ENCODE measurements at regions not wholly inside any gene's neighbourhood (a gene's known extent, or its start where the extent isn't known, plus 50 kb on each side); places are given as distances from the start of the nearest gene placed in this dataset.

- Histone ChIP-seq H3K79me2 (ENCODE audit: control insufficient read depth in 1 of 2, insufficient read depth in 2 of 2, low read length in 2 of 2) (no peaks in the 10 kb centered on the region), H3K27ac (ENCODE audit: low read depth, low read length) (no peak overlapping the region), H2AFZ (ENCODE audit: low read length) (no peak overlapping the region), H3K4me3 (ENCODE audit: extremely low read depth in 1 of 4, insufficient read depth in 2 of 4, low read depth in 3 of 4, low read length in 4 of 4) (no peak overlapping the region), H3K9me3 (ENCODE audit: insufficient read depth in 2 of 2, low read depth in 1 of 2, low read length in 1 of 2) (no peaks in the 10 kb centered on the region), H3K36me3 (ENCODE audit: control insufficient read depth in 2 of 4, insufficient read depth in 4 of 4, low read length in 3 of 4) (no peaks in the 10 kb centered on the region), H2AK5ac (ENCODE audit: low read depth, low read length) (no peak overlapping the region), H3K4me2 (ENCODE audit: insufficient read depth in 1 of 2, low read depth in 2 of 2, low read length in 2 of 2) (no peak overlapping the region), H3K14ac (ENCODE audit: insufficient read length) (no peak overlapping the region), H4K91ac (replicated peaks; ENCODE audit: insufficient read length, low read length) (no peak overlapping the region), H2BK120ac (replicated peaks; ENCODE audit: low read depth, low read length) (no peak overlapping the region), H4K20me1 (replicated peaks in 1 of 2; ENCODE audit: control insufficient read depth in 1 of 2, insufficient read depth in 2 of 2, low read length in 2 of 2) (no peaks in the 10 kb centered on the region), H3K9ac (replicated peaks in 1 of 4; ENCODE audit: extremely low read depth in 1 of 4, low read depth in 3 of 4, low read length in 3 of 4) (no peak overlapping the region), H3K23me2 (ENCODE audit: low read depth, low read length) (no peaks in the 10 kb centered on the region), H2BK20ac (ENCODE audit: low read length) (no peak overlapping the region), H2BK12ac (ENCODE audit: low read depth, low read length) (no peak overlapping the region), H3K18ac (ENCODE audit: extremely low read depth, low read length) (no peak overlapping the region), H2BK15ac (ENCODE audit: low read length) (no peak overlapping the region), H2BK5ac (ENCODE audit: low read depth, low read length) (no peak overlapping the region), H3K23ac (ENCODE audit: insufficient read length) (no peak overlapping the region), H3K4ac (replicated peaks; ENCODE audit: insufficient read length, low read depth, low read length) (no peak overlapping the region), H3K27me3 (replicated peaks in 1 of 4; ENCODE audit: control insufficient read depth in 3 of 4, extremely low read depth in 1 of 4, insufficient read depth in 3 of 4, low read length in 3 of 4) (no peaks in the 10 kb centered on the region), H3K56ac (replicated peaks; ENCODE audit: insufficient read length, low read depth, low read length) (no peak overlapping the region), H3K79me1 (ENCODE audit: low read depth, low read length) (no peaks in the 10 kb centered on the region), H3K4me1 (replicated peaks in 1 of 4; ENCODE audit: control insufficient read depth in 3 of 4, insufficient read depth in 4 of 4, low read length in 3 of 4) (peaks cover 0 to 5% (median 2%) of the 10 kb centered on the region in 4 experiments; a peak in 3 of 7 replicates), H4K8ac (ENCODE audit: extremely low read depth, insufficient read depth, low read length) (no peak overlapping the region), H4K5ac (ENCODE audit: insufficient read length, low read depth, low read length) (no peak overlapping the region)
- FAIRE-seq, result no peak
- 83% methylated on average over 7 of the region's 7 CpGs; no CpG with 5 or more reads in 1 of the 2 experiments for WGBS, 2 experiments (ENCODE audit: extremely low coverage in 1 of 2, insufficient coverage in 1 of 2, insufficient read length in 1 of 2, insufficient replicate concordance in 2 of 2, low coverage in 1 of 2, low lambda C conversion rate in 2 of 2, missing lambda C conversion rate in 1 of 2)
- no peak for DNase-seq (ENCODE audit: low read depth in 1 of 2, low spot score in 2 of 2)
- no peak for TF ChIP-seq TAF7 (optimal IDR thresholded peaks at IDR 0.05; ENCODE audit: borderline replicate concordance, low read depth, low read length)
- no peak for TF ChIP-seq EP300 (IDR thresholded peaks at IDR 0.05; ENCODE audit: borderline replicate concordance in 1 of 2, low read depth in 2 of 2, low read length in 2 of 2)
- TF ChIP-seq ZNF274 (IDR thresholded peaks at IDR 0.05; ENCODE audit: borderline replicate concordance, extremely low read depth, low read length), result no peak
- TF ChIP-seq TEAD4 (IDR thresholded peaks at IDR 0.05; ENCODE audit: low read depth, low read length), result no peak
- TF ChIP-seq EGR1 (IDR thresholded peaks at IDR 0.05; ENCODE audit: borderline replicate concordance, low read depth, low read length), result no peak
- TF ChIP-seq BRCA1 (IDR thresholded peaks at IDR 0.05; ENCODE audit: low read depth, low read length), result no peak
- no peak for TF ChIP-seq RFX5 (IDR thresholded peaks at IDR 0.05; ENCODE audit: borderline replicate concordance, low read depth, low read length)
- TF ChIP-seq TCF12 (IDR thresholded peaks at IDR 0.05; ENCODE audit: low read depth, low read length), result no peak
- no peak for TF ChIP-seq CTBP2 (IDR thresholded peaks at IDR 0.05; ENCODE audit: borderline replicate concordance, insufficient read depth, insufficient read length, low read length)
- TF ChIP-seq POU5F1 (IDR thresholded peaks at IDR 0.05; ENCODE audit: low read depth, low read length), result no peak
- no peak for TF ChIP-seq TBP (IDR thresholded peaks at IDR 0.05; ENCODE audit: low read depth, low read length)
- POLR2A ChIA-PET (ENCODE audit: partially characterized antibody), result no interaction called here
- CTCF ChIA-PET (ENCODE audit: partially characterized antibody), result no interaction called here
Observed at GRCh38 chr4:41414412-41414779, 123.6 kb upstream of the LIMCH1 start.
